ENCODE measurements at regions not wholly inside any gene's neighbourhood (a gene's known extent, or its start where the extent isn't known, plus 50 kb on each side); places are given as distances from the start of the nearest gene placed in this dataset.

DNA sequence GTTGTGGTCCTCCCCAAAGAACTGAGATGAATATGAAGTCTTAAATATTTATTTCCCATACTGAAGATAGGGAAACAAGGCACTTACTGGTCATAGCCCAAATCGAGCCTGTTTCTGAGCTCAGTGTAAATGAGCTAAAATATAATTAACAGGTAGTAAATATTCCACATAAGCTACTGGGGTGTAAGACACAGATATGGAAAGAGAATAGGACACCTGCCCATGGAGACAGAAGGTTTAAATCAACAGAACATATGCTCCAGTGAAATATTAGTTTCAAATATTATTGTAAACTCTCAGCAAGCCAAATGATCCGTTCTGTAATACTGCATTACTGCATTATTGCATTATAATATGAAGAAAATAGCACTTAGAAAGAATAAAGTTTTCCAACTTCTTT, 537.9 kb downstream of the ANKRD7 start:
- TF ChIP-seq EP300 (IDR thresholded peaks at IDR 0.05), result no peak
- TF ChIP-seq CTCF (IDR thresholded peaks at IDR 0.05), result no peak
- TF ChIP-seq POLR2A (IDR thresholded peaks at IDR 0.05), result no peak
- TF ChIP-seq POLR2AphosphoS5 (IDR thresholded peaks at IDR 0.05), result no peak
